HG03103 (cell line): ENCODE measurements at regions not wholly inside any gene's neighbourhood (a gene's known extent, or its start where the extent isn't known, plus 50 kb on each side); places are given as distances from the start of the nearest gene placed in this dataset.
"Not testable (repeated sequence)": the region's sequence is repeated elsewhere in the genome, so short reads cannot be mapped to it uniquely, and the experiment has no call there.

ENCODE experiments used
- ATAC-seq: cut with Tn5 transposase; IDR thresholded peaks from one replicate; pipeline ENCODE4 v1.9.1; 2021; ENCODE audit warnings: low read depth; ENCODE audit not compliant: unreplicated experiment

- peak; percentile 73 for ATAC-seq
Measured at GRCh38 chr17:30731210-30732132, 93.0 kb downstream of the CRLF3 start.

GRCh38 chr17:30730837-30731209, 93.7 kb downstream of the CRLF3 start:
- ATAC-seq: not testable (repeated sequence)

- ATAC-seq: not testable (repeated sequence)
Measured at GRCh38 chr17:30730171-30730836, 94.2 kb downstream of the CRLF3 start.

GRCh38 chr17:30729471-30730170, 94.9 kb downstream of the CRLF3 start:
- not testable (repeated sequence) for ATAC-seq

- not testable (repeated sequence) for ATAC-seq
Measured at GRCh38 chr17:30727517-30727916, 97.0 kb downstream of the CRLF3 start.

- ATAC-seq: not testable (repeated sequence)
Measured at GRCh38 chr17:30726734-30727133, 97.8 kb downstream of the CRLF3 start.

GRCh38 chr17:30726310-30726709, 98.2 kb downstream of the CRLF3 start:
- ATAC-seq: not testable (repeated sequence)

GRCh38 chr17:30724034-30724650, 100.3 kb downstream of the CRLF3 start:
- not testable (repeated sequence) for ATAC-seq

GRCh38 chr17:30722114-30722780, 102.2 kb downstream of the CRLF3 start:
- ATAC-seq: not testable (repeated sequence)

- ATAC-seq: not testable (repeated sequence)
Measured at GRCh38 chr17:30720971-30721370, 103.5 kb downstream of the CRLF3 start.

- no peak for ATAC-seq
Measured at GRCh38 chr17:30720013-30720471, 104.5 kb downstream of the CRLF3 start.

GRCh38 chr17:30719131-30719973, 105.1 kb downstream of the CRLF3 start:
- not testable (repeated sequence) for ATAC-seq

GRCh38 chr17:30718691-30719090, 105.8 kb downstream of the CRLF3 start:
- not testable (repeated sequence) for ATAC-seq

GRCh38 chr17:30718099-30718447, 106.4 kb downstream of the CRLF3 start:
- not testable (repeated sequence) for ATAC-seq

GRCh38 chr17:30717291-30718098, 107.0 kb downstream of the CRLF3 start:
- no peak for ATAC-seq

GRCh38 chr17:30716461-30717290, 107.8 kb downstream of the CRLF3 start:
- ATAC-seq: no peak

- ATAC-seq: not testable (repeated sequence)
Measured at GRCh38 chr17:30714825-30715622, 109.5 kb downstream of the CRLF3 start.
